Activated CD8-positive, alpha-beta memory T cell treated with anti-CD3 and anti-CD28 coated beads, Interleukin-2, amount 50 U/mL, for 24 hours (primary cell): ENCODE measurements at regions not wholly inside any gene's neighbourhood (a gene's known extent, or its start where the extent isn't known, plus 50 kb on each side); places are given as distances from the start of the nearest gene placed in this dataset.
"Not testable (repeated sequence)": the region's sequence is repeated elsewhere in the genome, so short reads cannot be mapped to it uniquely, and the experiment has no call there.

Experiments
- DNase-seq: peaks from one replicate; pipeline ENCODE4 v3.0.0-alpha.2; 2020; ENCODE audit errors: extremely low read depth

- DNase-seq: no peak
Measured at GRCh38 chr12:75706786-75707605, 195.6 kb upstream of the KRR1 start.

DNA sequence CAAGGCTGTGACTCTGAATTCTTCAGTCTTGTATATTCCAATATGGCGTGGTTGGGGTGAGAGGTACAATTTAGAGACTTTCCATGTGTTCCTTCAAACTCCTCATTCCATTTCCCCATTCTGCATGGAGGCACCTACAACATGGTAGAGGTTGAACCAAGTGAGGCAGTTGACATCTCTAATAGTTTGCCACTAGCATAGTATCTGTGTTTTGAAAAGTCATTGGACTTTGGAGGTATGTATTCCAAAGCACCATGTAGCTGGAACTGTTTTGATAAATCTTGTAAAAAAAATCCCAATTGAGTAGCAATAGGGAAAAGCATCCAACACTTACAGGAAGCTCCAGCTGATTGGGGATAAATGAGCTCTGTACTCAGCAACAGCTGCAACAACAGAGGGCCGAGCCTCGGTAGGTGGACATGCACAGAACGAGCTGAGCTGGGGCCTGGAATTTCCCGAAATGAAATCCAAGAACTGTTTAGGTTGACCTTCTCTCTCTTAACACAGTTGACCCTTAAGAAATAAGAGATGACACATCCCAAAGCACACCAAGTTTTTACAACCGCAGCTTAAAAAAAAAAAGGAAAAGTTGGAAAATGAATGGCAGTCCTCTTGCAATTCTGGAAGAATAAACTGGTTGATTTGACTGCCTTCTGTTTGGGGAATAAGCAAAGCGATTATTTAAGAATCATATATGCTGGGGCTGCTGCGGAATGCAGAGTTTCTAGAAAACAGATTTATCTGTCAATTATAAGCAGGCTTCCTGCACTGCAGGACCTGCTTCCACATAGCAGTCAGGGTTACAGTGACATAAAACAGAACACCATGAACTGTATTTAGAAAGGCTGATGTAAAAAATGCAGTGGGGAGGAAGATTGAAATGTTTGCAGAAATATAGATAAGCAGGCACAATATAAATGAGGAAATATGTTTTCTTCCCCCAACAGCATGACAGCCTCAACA lies 194.6 kb upstream of the KRR1 start:
- DNase-seq: no peak

- no peak for DNase-seq
Measured at GRCh38 chr12:75704664-75705063, 193.3 kb upstream of the KRR1 start.

DNA sequence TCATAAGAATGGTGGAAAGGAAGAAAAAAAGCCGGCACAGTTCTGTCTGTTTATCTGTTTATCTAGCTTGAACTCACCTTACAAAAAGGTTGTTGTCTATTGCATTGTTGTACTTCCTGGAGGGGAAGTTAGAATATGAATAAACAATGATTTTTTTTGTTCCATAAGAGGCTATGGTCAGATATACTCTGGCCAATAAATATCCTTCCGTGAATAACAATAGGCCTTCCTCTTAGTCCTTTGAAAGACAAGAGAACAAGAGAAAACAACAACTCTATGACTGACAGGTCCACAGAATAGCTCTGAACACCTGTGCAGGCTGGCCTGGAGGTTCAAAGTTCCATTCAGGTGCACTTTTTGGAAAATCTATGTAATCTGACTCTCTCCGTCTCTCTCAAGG lies 192.8 kb upstream of the KRR1 start:
- DNase-seq: no peak

- no peak for DNase-seq
Measured at GRCh38 chr12:75703131-75703530, 191.7 kb upstream of the KRR1 start.

- DNase-seq: no peak
Measured at GRCh38 chr12:75702477-75703093, 191.2 kb upstream of the KRR1 start.

DNA sequence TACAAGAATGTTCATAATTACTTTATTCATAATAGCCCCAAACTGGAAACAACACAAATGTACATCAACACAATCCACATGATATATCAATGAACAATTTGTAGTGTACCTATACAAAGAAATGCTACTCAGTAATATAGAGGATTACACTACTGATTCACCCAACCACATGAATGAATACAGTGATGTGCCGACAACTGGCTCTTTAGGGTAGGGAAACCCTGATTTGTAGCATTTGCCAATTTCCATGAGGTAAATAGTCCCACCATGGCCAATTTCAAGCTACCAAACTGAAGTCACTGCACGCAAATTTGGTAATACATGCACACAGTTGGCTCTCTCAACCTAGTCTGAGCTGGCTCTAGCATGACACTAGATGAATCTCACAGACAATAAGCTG lies 190.4 kb upstream of the KRR1 start:
- no peak for DNase-seq

DNA sequence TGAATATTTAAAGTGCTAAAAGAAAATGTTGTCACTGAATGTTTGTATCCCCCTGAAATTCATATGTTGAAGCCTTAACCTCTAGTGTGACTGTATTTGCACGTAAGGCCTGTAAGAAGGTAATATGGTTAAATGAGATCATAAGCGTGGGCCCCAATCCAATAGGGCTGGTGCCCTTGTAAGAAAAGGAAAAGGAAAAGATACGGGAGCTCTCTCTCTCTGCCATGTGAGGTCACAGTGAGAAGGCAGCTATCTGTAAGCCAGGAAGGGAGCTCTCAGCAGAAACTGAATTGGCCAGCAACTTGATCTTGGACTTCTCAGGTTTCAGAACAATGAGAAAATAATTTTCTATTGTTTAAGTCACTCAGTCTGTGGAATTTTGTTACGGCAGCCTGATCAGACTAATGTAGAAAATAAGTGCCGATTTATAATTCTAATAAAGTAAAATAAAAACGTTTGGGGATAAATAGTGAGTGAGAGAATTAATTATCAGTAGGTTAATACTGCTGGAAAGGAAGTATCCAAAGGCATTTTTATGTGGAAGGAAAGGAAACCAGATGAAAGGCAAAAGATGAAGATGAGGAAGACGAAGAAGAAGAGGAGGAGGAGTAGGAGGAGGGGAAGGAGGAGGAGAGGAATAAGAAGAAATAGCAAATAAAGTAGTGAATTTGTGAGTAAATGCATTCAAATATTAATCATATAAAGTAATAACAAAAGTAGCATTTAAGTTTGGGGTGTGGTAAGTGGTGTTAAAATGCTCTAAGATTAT lies 188.5 kb upstream of the KRR1 start:
- no peak for DNase-seq

- DNase-seq: no peak
Measured at GRCh38 chr12:75699251-75699650, 187.8 kb upstream of the KRR1 start.

DNA sequence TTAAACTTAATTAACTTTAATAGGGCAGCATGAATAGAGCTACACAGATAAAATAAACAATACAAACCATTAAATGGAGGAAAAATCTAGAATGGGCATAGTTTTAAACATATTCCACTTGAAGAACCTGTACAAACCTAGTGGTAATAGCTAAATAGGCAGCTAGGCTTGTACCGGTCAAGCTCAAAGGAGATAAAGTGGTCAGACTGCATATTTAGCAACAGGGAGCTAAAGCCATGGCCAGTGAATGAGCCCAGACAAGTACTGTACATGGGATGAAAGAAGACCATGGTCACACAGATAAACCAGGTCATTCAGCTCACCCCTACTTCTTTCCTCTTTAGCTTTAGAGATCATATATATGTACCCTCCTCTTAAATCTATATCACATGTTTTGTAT lies 186.6 kb upstream of the KRR1 start:
- no peak for DNase-seq

- no peak for DNase-seq
Measured at GRCh38 chr12:75695926-75696325, 184.5 kb upstream of the KRR1 start.

DNA sequence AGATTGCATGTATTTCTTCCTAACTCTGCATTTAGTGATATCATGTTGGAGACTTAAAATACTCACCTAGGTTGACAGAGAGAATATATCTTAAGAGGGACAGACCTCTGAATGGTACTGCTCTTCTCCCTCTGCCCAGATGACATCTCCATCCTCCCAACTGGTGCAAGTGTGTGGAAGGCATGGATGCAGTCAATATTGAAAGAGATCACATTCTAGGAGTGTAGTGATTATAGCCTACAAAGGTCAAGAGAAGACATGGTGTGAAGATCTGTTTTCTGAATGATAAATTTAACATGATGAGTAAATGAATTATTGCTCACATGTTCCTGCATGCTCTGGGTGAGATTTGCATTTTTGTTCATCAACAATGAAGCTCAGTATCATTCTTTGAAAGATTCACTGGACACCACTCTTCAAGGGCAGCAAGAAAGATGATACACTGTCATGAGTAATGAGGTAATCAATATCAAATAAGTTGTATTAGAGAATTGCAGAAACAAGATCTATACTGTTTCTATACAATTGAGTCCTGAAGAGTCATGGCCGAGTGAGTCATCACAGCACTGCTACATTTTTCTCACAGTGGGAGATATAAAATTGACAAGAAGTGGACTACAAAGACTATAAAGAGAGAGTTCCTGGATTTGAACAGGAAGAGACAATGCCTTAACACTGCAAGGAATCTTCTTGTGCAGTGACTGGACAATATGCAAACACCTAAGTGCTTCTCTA lies 183.3 kb upstream of the KRR1 start:
- DNase-seq: no peak

GRCh38 chr12:75692876-75693275 lies 181.5 kb upstream of the KRR1 start:
- no peak for DNase-seq

DNA sequence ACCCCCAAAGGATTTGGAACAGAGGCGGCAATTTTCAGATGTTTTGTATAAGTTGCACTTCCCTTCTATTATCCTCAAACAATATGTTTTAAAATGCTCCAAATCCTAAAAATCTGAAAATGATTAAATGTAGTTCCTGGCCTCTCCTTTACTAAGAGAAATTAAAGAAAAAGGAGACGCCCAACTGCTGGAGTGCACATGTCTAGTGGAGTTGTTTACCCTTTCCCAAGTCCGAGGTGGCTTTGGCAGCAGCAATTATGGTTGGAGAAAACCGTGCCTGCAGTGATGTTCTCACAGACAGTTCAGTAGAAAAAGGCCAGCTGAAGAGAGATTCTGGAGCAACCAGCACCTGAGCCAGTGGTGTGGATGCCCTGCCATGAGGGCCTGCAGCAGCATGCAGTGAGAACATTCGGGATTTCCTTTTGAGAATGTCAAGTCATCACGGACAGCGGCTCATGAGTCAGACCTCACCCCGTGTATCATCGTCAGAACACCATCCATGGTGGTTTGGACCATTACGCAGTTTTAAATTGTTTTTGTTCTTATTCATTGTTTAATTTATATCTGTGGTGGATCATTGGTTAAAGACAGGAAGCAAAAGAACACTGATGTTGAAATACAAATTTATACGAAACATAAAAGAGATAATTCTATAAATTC lies 179.0 kb upstream of the KRR1 start:
- no peak for DNase-seq

DNA sequence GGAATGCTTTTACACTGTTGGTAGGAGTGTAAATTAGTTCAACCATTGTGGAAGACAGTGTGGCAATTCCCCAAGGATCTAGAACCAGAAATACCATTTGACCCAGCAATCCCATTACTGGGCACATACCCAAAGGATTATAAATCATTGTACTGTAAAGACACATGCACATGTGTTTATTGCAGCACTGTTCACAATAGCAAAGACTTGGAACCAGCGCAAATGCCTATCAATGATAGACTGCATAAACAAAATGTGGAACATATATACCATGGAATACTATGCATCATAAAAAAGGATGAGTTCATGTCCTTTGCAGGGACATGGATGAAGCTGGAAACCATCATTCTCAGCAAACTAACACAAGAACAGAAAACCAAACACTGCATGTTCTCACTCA lies 174.8 kb upstream of the KRR1 start:
- DNase-seq: not testable (repeated sequence)

DNA sequence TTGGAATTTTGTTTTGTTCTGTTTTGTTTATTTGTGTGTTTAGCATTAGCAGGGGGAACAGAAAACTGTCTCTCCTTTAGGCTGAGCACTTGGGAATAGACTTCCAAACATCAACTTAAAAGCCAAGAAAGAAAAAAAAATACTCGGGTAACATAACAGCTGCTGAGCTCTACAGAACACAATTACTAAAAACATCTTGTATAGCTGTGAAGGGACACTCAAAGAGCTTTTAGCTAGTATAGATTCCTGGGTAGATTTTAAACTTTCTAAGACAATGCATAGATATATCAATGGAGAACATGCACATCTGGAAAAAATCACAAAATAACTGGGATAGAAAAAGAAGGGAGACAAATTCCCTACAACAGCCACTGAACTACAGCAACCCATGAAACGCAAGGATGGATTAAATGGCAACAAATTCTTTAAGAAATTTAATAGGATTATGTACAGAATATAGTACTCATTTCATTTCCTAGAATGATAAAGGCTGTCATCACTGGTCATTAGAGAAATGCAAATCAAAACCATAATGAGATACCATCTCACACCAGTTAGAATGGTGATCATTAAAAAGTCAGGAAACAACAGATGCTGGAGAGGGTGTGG lies 174.3 kb upstream of the KRR1 start:
- no peak for DNase-seq

DNA sequence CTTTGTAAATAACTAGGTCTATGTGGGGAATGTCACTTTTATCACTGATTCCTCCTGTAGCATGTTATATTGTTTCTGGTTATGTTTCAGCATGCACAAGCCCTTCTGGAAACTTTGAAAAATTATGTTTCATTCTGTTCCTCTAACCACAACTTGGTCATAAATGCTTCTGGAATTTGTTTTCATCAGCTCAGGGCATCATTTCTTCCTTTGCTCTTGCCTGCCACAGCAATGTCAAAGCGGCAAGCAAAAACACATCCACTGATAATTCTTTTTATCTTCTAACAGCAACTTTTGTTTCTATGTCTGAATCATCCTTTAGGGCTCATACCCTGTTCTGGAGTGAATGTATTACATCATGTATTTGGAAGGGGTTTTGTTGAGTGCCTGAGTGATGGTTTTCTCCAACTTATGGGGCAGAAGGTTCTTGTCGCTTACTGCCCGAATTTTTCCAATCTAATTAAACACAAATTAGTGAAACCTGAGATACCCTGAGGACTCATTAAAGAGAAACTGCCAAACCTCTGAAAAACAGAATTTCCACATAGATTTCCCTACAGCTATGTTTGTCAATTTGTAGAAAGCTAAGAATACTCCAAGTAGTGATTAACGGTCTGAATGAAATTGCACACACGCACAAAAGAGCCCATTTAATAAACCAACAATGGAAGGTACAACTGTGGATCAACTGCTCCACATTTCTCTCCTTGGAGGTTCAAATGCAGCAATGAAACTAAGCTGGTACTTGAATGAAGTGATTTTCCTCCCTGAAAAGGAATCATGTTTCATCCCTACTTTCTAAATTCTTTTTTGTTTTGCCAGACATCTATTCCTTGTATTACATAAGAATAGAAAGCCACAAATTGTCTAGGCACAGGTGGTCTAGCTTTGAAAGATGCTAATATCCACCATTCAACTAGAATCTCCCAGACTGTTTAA lies 173.5 kb upstream of the KRR1 start:
- no peak for DNase-seq

DNA sequence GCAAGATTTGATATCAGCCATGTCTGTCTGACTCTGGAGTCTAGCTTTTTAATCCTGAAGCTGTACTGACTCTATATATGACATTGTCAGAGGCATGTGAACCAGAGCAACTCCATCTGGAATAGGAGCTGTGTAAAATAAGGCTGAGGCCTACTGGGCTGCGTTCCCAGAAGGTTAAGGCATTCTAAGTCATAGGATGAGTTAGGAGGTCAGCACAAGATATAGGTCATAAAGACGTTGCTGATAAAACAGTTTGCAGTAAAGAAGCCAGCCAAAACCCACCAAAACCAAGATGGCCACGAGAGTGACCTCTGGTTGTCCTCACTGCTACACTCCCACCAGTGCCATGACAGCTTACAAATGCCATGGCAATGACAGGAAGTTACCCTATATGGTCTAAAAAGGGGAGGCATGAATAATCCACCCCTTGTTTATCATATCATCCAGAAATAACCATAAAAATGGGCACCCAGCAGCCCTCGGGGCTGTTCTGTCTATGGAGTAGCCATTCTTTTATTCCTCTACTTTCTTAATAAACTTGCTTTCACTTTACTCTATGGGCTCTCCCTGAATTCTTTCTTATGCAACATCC lies 172.7 kb upstream of the KRR1 start:
- not testable (repeated sequence) for DNase-seq
